ENCODE measurements at regions not wholly inside any gene's neighbourhood (a gene's known extent, or its start where the extent isn't known, plus 50 kb on each side); places are given as distances from the start of the nearest gene placed in this dataset.

DNA sequence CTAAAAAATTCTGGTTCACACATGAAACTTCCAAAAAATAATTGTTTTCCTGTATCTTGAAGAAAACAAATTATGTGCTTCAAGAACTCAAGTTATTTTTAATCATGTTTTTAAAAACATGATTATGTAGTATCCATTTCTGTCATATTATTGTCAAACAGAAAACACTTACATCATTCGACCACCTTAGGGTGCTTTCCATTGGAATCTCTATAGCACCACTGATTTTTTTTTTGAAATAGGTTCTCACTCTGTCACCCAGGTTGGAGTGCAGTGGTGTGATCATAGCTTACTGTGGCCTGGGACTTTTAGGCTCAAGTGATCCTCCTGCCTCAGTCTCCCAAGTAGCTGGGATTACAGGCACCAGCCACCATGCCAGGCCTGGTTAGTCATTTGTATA lies 457.3 kb downstream of the SI start:
- Histone ChIP-seq H2BK5ac (ENCODE audit: insufficient read length, low read length) (no peak overlapping the region), H3K9ac (ENCODE audit: extremely low read depth, insufficient read length, low read length) (no peak overlapping the region), H3K23me2 (ENCODE audit: insufficient read length, low read depth, low read length, poor library complexity, severe bottlenecking) (no peaks in the 10 kb centered on the region), H3K27me3 (ENCODE audit: insufficient read depth, low read length) (no peaks in the 10 kb centered on the region), H2BK15ac (ENCODE audit: low read depth, low read length) (no peak overlapping the region), H3K9me3 (ENCODE audit: control insufficient read depth, low read depth, low read length) (no peaks in the 10 kb centered on the region), H3K4ac (ENCODE audit: low read depth, low read length) (no peak overlapping the region), H2AK5ac (ENCODE audit: insufficient read length, low read length) (no peak overlapping the region), H3K4me1 (ENCODE audit: insufficient read depth, low read length) (no peaks in the 10 kb centered on the region), H3K14ac (ENCODE audit: insufficient read depth, low read length) (no peak overlapping the region), H3K56ac (ENCODE audit: insufficient read length, low read depth, low read length) (no peak overlapping the region), H2AFZ (ENCODE audit: low read length) (no peak overlapping the region), H2BK20ac (ENCODE audit: low read depth, low read length, poor library complexity, severe bottlenecking) (no peak overlapping the region), H3K23ac (ENCODE audit: insufficient read length, low read depth, low read length) (no peak overlapping the region), H2BK12ac (ENCODE audit: insufficient read length, low read depth, low read length) (no peak overlapping the region), H3K4me2 (ENCODE audit: insufficient read depth, insufficient read length, low read length) (no peak overlapping the region), H4K20me1 (ENCODE audit: control insufficient read depth, insufficient read depth, insufficient read length) (no peaks in the 10 kb centered on the region), H4K8ac (replicated peaks; ENCODE audit: insufficient read length, low read depth, low read length) (no peak overlapping the region), H3K79me1 (ENCODE audit: insufficient read depth, low read depth, low read length, poor library complexity, severe bottlenecking) (no peaks in the 10 kb centered on the region), H3K79me2 (ENCODE audit: insufficient read depth, low read length) (no peaks in the 10 kb centered on the region), H3T11ph (ENCODE audit: low read length) (no peak overlapping the region), H4K91ac (ENCODE audit: insufficient read length, low read depth, low read length) (no peak overlapping the region), H3K27ac (ENCODE audit: insufficient read length, low read depth, low read length) (no peak overlapping the region), H2BK120ac (ENCODE audit: low read depth, low read length, poor library complexity, severe bottlenecking) (no peak overlapping the region), H3K18ac (ENCODE audit: insufficient read length, low read depth, low read length) (no peak overlapping the region), H4K5ac (ENCODE audit: insufficient read length, low read depth, low read length) (no peak overlapping the region)
- H3K36me3 Mint-ChIP-seq (ENCODE audit: insufficient read depth in 1 of 3, low read depth in 3 of 3), result no peaks in the 10 kb centered on the region
- DNase-seq, result no peak
- H3K9me3 Mint-ChIP-seq, result no peaks in the 10 kb centered on the region
- TF ChIP-seq, protein P1, sequence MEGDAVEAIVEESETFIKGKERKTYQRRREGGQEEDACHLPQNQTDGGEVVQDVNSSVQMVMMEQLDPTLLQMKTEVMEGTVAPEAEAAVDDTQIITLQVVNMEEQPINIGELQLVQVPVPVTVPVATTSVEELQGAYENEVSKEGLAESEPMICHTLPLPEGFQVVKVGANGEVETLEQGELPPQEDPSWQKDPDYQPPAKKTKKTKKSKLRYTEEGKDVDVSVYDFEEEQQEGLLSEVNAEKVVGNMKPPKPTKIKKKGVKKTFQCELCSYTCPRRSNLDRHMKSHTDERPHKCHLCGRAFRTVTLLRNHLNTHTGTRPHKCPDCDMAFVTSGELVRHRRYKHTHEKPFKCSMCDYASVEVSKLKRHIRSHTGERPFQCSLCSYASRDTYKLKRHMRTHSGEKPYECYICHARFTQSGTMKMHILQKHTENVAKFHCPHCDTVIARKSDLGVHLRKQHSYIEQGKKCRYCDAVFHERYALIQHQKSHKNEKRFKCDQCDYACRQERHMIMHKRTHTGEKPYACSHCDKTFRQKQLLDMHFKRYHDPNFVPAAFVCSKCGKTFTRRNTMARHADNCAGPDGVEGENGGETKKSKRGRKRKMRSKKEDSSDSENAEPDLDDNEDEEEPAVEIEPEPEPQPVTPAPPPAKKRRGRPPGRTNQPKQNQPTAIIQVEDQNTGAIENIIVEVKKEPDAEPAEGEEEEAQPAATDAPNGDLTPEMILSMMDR (conservative IDR thresholded peaks at IDR 0.05), result no peak
- no peaks in the 10 kb centered on the region for H3K27me3 Mint-ChIP-seq (ENCODE audit: low read depth)
- H3K4me3 Mint-ChIP-seq, result no peak overlapping the region
- no peaks in the 10 kb centered on the region for H3K4me1 Mint-ChIP-seq
- WGBS (ENCODE audit: extremely low coverage, insufficient read length, low lambda C conversion rate), result no CpG with 5 or more reads among the region's 1 CpG
- H3K27ac Mint-ChIP-seq, result no peak overlapping the region
